ENCODE measurements at regions not wholly inside any gene's neighbourhood (a gene's known extent, or its start where the extent isn't known, plus 50 kb on each side); places are given as distances from the start of the nearest gene placed in this dataset.
A peak's percentile ranks its signal among the peaks of the same experiment; 100 is the strongest.
"Not testable (repeated sequence)": the region's sequence is repeated elsewhere in the genome, so short reads cannot be mapped to it uniquely, and the experiment has no call there.

- TF ChIP-seq CTCF (IDR thresholded peaks at IDR 0.05; ENCODE audit: insufficient read depth, low read depth, low read length, missing control alignments): no peak
- no peak overlapping the region for H3K4me3 ChIP-seq (ENCODE audit: low read length)
- DNase-seq (ENCODE audit: low read depth): no peak
Observed at GRCh38 chr16:87202346-87202745, 114.8 kb downstream of the C16orf95 start.

GRCh38 chr16:87203060-87203656, 114.0 kb downstream of the C16orf95 start:
- TF ChIP-seq CTCF (IDR thresholded peaks at IDR 0.05; ENCODE audit: insufficient read depth, low read depth, low read length, missing control alignments): peak; percentile 83
- DNase-seq (ENCODE audit: low read depth): peak; percentile 56
- H3K4me3 ChIP-seq (ENCODE audit: low read length): no peak overlapping the region

- no peak for TF ChIP-seq CTCF (IDR thresholded peaks at IDR 0.05; ENCODE audit: insufficient read depth, low read depth, low read length, missing control alignments)
- no peak overlapping the region for H3K4me3 ChIP-seq (ENCODE audit: low read length)
- DNase-seq (ENCODE audit: low read depth): peak; percentile 91
Observed at GRCh38 chr16:87206646-87207451, 110.3 kb downstream of the C16orf95 start.

- no peak overlapping the region for H3K4me3 ChIP-seq (ENCODE audit: low read length)
- DNase-seq (ENCODE audit: low read depth): peak; percentile 51
Observed at GRCh38 chr16:87207509-87207908, 109.7 kb downstream of the C16orf95 start.

GRCh38 chr16:87207965-87208364, 109.2 kb downstream of the C16orf95 start:
- no peak for TF ChIP-seq CTCF (IDR thresholded peaks at IDR 0.05; ENCODE audit: insufficient read depth, low read depth, low read length, missing control alignments)
- DNase-seq (ENCODE audit: low read depth): no peak

More at GRCh38 chr16:87207509-87207908, 109.7 kb downstream of the C16orf95 start:
- no peak for TF ChIP-seq CTCF (IDR thresholded peaks at IDR 0.05; ENCODE audit: insufficient read depth, low read depth, low read length, missing control alignments)

GRCh38 chr16:87208968-87209367, 108.2 kb downstream of the C16orf95 start:
- not testable (repeated sequence) for DNase-seq (ENCODE audit: low read depth)

More at GRCh38 chr16:87207965-87208364, 109.2 kb downstream of the C16orf95 start:
- no peak overlapping the region for H3K4me3 ChIP-seq (ENCODE audit: low read length)

GRCh38 chr16:87209808-87210512, 107.2 kb downstream of the C16orf95 start:
- DNase-seq (ENCODE audit: low read depth): no peak
- TF ChIP-seq CTCF (IDR thresholded peaks at IDR 0.05; ENCODE audit: insufficient read depth, low read depth, low read length, missing control alignments): no peak

More at GRCh38 chr16:87208968-87209367, 108.2 kb downstream of the C16orf95 start:
- not testable (repeated sequence) for H3K4me3 ChIP-seq (ENCODE audit: low read length)

More at GRCh38 chr16:87209808-87210512, 107.2 kb downstream of the C16orf95 start:
- no peak overlapping the region for H3K4me3 ChIP-seq (ENCODE audit: low read length)
